T-cell (primary cell): ENCODE measurements at regions not wholly inside any gene's neighbourhood (a gene's known extent, or its start where the extent isn't known, plus 50 kb on each side); places are given as distances from the start of the nearest gene placed in this dataset.

ENCODE experiments used
- ATAC-seq, 4 experiments: fragments of 200-7000 bp in 3 of 4; fragments of 150-1000 bp in 1 of 4; cut with Tn5 transposase; replicated peaks in 1 of 4; 1 replicate in 3 of 4; 2 replicates in 1 of 4; pipeline ENCODE4 v1.10.0; 2021; ENCODE audit warnings: moderate library complexity in 3 of 4, mild to moderate bottlenecking in 2 of 4, moderate number of reproducible peaks in 1 of 4
- CTCF ChIA-PET, 2 donors: fragments of 300-600 bp; sonication (Branson Sonifier 250); formaldehyde crosslinking; loops; one replicate each; lab custom pipeline; 2022; ENCODE audit warnings: antibody characterized with exemption in 2 of 2; lab: Charles Lee
- POLR2A ChIA-PET, 2 donors: fragments of 300-600 bp; sonication (Branson Sonifier 250); formaldehyde crosslinking; loops; one replicate each; lab custom pipeline; 2022; ENCODE audit warnings: antibody characterized with exemption in 2 of 2; lab: Charles Lee
- DNase-seq, 35 experiments: peaks; one replicate each; pipeline versions ENCODE4 v3.0.0 to v3.0.0-alpha.2; 2013 to 2023
- H3K27ac ChIP-seq: one replicate; pipeline ENCODE4 v1.5.1; 2013; ENCODE audit warnings: low read length
- H3K27me3 ChIP-seq, 2 experiments: replicated peaks in 1 of 2; 1 replicate in 1 of 2; 2 replicates in 1 of 2; pipeline versions ENCODE4 v1.6.1 to v1.7.0; 2013; ENCODE audit warnings: low read length in 1 of 2, mixed read lengths in 1 of 2; ENCODE audit not compliant: control insufficient read depth in 2 of 2, insufficient read depth in 2 of 2; ENCODE audit errors: extremely low read depth in 1 of 2
- H3K36me3 ChIP-seq, 2 donors: 1 replicate in 1 of 2; 2 replicates in 1 of 2; pipeline versions ENCODE4 v1.6.1 to v1.7.0; 2013; ENCODE audit warnings: low read length in 1 of 2; ENCODE audit not compliant: control insufficient read depth in 2 of 2, insufficient read depth in 1 of 2; ENCODE audit errors: extremely low read depth in 1 of 2
- H3K4me1 ChIP-seq, 2 experiments: 1 replicate in 1 of 2; 2 replicates in 1 of 2; pipeline versions ENCODE4 v1.6.1 to v1.7.0; 2013; ENCODE audit warnings: low read length in 2 of 2, mixed read lengths in 1 of 2; ENCODE audit not compliant: insufficient read depth in 2 of 2, control insufficient read depth in 1 of 2; ENCODE audit errors: extremely low read depth in 1 of 2
- H3K4me3 ChIP-seq, 2 donors: 1 replicate in 1 of 2; 2 replicates in 1 of 2; pipeline versions ENCODE4 v1.5.1 to v1.7.0; 2013; ENCODE audit warnings: mild to moderate bottlenecking in 2 of 2, low read length in 1 of 2, moderate library complexity in 1 of 2; ENCODE audit not compliant: control insufficient read depth in 1 of 2; ENCODE audit errors: extremely low read depth in 1 of 2
- H3K9me3 ChIP-seq: 2 replicates; pipeline ENCODE4 v1.7.0; 2013
- H3K27ac Mint-ChIP-seq, 2 donors: one replicate each; pipeline ENCODE4 v1.8.0; 2020 to 2021; ENCODE audit warnings: mild to moderate bottlenecking in 2 of 2, mixed read lengths in 2 of 2
- H3K27me3 Mint-ChIP-seq, 2 donors: one replicate each; pipeline ENCODE4 v1.8.0; 2021 to 2022; ENCODE audit warnings: mixed read lengths in 2 of 2
- H3K36me3 Mint-ChIP-seq: one replicate; pipeline ENCODE4 v1.8.0; 2021; ENCODE audit warnings: mixed read lengths
- H3K4me1 Mint-ChIP-seq, 3 donors: one replicate each; pipeline ENCODE4 v1.8.0; 2020 to 2022; ENCODE audit warnings: mixed read lengths in 3 of 3, mild to moderate bottlenecking in 1 of 3
- H3K4me3 Mint-ChIP-seq, 3 donors: one replicate each; pipeline ENCODE4 v1.8.0; 2020 to 2022; ENCODE audit warnings: mild to moderate bottlenecking in 3 of 3, mixed read lengths in 3 of 3, moderate library complexity in 3 of 3
- H3K9me3 Mint-ChIP-seq, 3 donors: one replicate each; pipeline ENCODE4 v1.8.0; 2020 to 2022; ENCODE audit warnings: mixed read lengths in 3 of 3
- WGBS: methylation state at CpG from one replicate; pipeline ENCODE4 v1.1.5; 2013; ENCODE audit warnings: missing lambda C conversion rate; ENCODE audit not compliant: insufficient coverage; 5-methylcytosine and 5-hydroxymethylcytosine counted together

GRCh38 chr3:66142079-66142478 lies 78.7 kb upstream of the SLC25A26 start:
- Mint-ChIP-seq H3K4me3 (no peak overlapping the region), H3K4me1 (no peaks in the 10 kb centered on the region), H3K36me3 (no peaks in the 10 kb centered on the region), H3K27ac (no peak overlapping the region), H3K9me3 (no peaks in the 10 kb centered on the region), H3K27me3 (peaks cover 0 to 18% of the 10 kb centered on the region in 2 donors)
- ChIA-PET CTCF (no interaction called here), POLR2A (no interaction called here)
- ATAC-seq (no peak), DNase-seq (no peak)
- no peaks in the 10 kb centered on the region for H3K36me3 ChIP-seq
- WGBS, result no CpG with 5 or more reads among the region's 1 CpG
- H3K27ac ChIP-seq, result no peak overlapping the region
- H3K9me3 ChIP-seq, result no peaks in the 10 kb centered on the region
- peaks cover 0 to 2% of the 10 kb centered on the region in 2 experiments for H3K27me3 ChIP-seq
- no peak overlapping the region for H3K4me3 ChIP-seq
- no peaks in the 10 kb centered on the region for H3K4me1 ChIP-seq

- 100% methylated on average over 1 of the region's 7 CpGs for WGBS
- Histone ChIP-seq H3K4me1 (no peaks in the 10 kb centered on the region), H3K9me3 (no peaks in the 10 kb centered on the region), H3K27me3 (peaks cover 0 to 2% of the 10 kb centered on the region in 2 experiments), H3K4me3 (no peak overlapping the region), H3K36me3 (no peaks in the 10 kb centered on the region), H3K27ac (no peak overlapping the region)
- Mint-ChIP-seq H3K27me3 (peaks cover 0 to 18% of the 10 kb centered on the region in 2 donors), H3K27ac (no peak overlapping the region), H3K9me3 (no peaks in the 10 kb centered on the region), H3K4me3 (no peak overlapping the region), H3K4me1 (no peaks in the 10 kb centered on the region), H3K36me3 (no peaks in the 10 kb centered on the region)
- ChIA-PET CTCF (no interaction called here), POLR2A (no interaction called here)
- DNase-seq (no peak), ATAC-seq (no peak)
Observed at GRCh38 chr3:66140743-66141372, 79.9 kb upstream of the SLC25A26 start.

- Mint-ChIP-seq H3K9me3 (no peaks in the 10 kb centered on the region), H3K27ac (no peak overlapping the region), H3K36me3 (no peaks in the 10 kb centered on the region), H3K27me3 (peaks cover 0 to 18% of the 10 kb centered on the region in 2 donors), H3K4me3 (no peak overlapping the region), H3K4me1 (no peaks in the 10 kb centered on the region)
- Histone ChIP-seq H3K4me3 (no peak overlapping the region), H3K4me1 (no peaks in the 10 kb centered on the region), H3K27ac (no peak overlapping the region), H3K9me3 (no peaks in the 10 kb centered on the region), H3K36me3 (no peaks in the 10 kb centered on the region), H3K27me3 (peaks cover 0 to 2% of the 10 kb centered on the region in 2 experiments)
- CTCF ChIA-PET, result no interaction called here
- 73% methylated on average over 1 of the region's 2 CpGs for WGBS
- POLR2A ChIA-PET, result no interaction called here
- no peak for DNase-seq
- ATAC-seq, result no peak
Observed at GRCh38 chr3:66140106-66140505, 80.7 kb upstream of the SLC25A26 start.

- H3K4me1 Mint-ChIP-seq, result no peaks in the 10 kb centered on the region
- H3K9me3 ChIP-seq, result no peaks in the 10 kb centered on the region
- no peak overlapping the region for H3K4me3 ChIP-seq
- no peaks in the 10 kb centered on the region for H3K36me3 Mint-ChIP-seq
- no peak overlapping the region for H3K4me3 Mint-ChIP-seq
- no peaks in the 10 kb centered on the region for H3K36me3 ChIP-seq
- CTCF ChIA-PET, result no interaction called here
- H3K27ac ChIP-seq, result no peak overlapping the region
- H3K27me3 ChIP-seq, result peaks cover 2 to 3% of the 10 kb centered on the region in 2 experiments
- DNase-seq, result no peak
- H3K4me1 ChIP-seq, result no peaks in the 10 kb centered on the region
- POLR2A ChIA-PET, result no interaction called here
- H3K27me3 Mint-ChIP-seq, result peaks cover 0 to 18% of the 10 kb centered on the region in 2 donors
- no peak for ATAC-seq
- H3K27ac Mint-ChIP-seq, result no peak overlapping the region
- no peaks in the 10 kb centered on the region for H3K9me3 Mint-ChIP-seq
- 60% methylated on average over 1 of the region's 5 CpGs for WGBS
Observed at GRCh38 chr3:66139415-66139814, 81.4 kb upstream of the SLC25A26 start.

GRCh38 chr3:66138336-66139313 lies 82.2 kb upstream of the SLC25A26 start:
- ATAC-seq, result no peak
- Mint-ChIP-seq H3K27me3 (peaks cover 0 to 18% of the 10 kb centered on the region in 2 donors), H3K9me3 (no peaks in the 10 kb centered on the region), H3K27ac (no peak overlapping the region), H3K4me3 (no peak overlapping the region), H3K4me1 (no peaks in the 10 kb centered on the region), H3K36me3 (no peaks in the 10 kb centered on the region)
- ChIA-PET POLR2A (no interaction called here), CTCF (interaction anchor here in 1 of 2 donors (0.6 kb wide), 1 partner anchor 16 kb away, joined by 3 read pairs; no protein-coding TSS in a partner anchor)
- no peak for DNase-seq
- no peaks in the 10 kb centered on the region for H3K36me3 ChIP-seq
- peaks cover 2 to 3% of the 10 kb centered on the region in 2 experiments for H3K27me3 ChIP-seq
- no peaks in the 10 kb centered on the region for H3K9me3 ChIP-seq
- no CpG with 5 or more reads among the region's 6 CpGs for WGBS
- no peaks in the 10 kb centered on the region for H3K4me1 ChIP-seq
- H3K27ac ChIP-seq, result no peak overlapping the region
- H3K4me3 ChIP-seq, result no peak overlapping the region

GRCh38 chr3:66136597-66136996 lies 84.2 kb upstream of the SLC25A26 start:
- Mint-ChIP-seq H3K27ac (no peak overlapping the region), H3K27me3 (peaks cover 0 to 10% of the 10 kb centered on the region in 2 donors), H3K9me3 (no peaks in the 10 kb centered on the region), H3K36me3 (no peaks in the 10 kb centered on the region), H3K4me3 (no peak overlapping the region), H3K4me1 (no peaks in the 10 kb centered on the region)
- DNase-seq (no peak), ATAC-seq (no peak)
- CTCF ChIA-PET, result interaction anchor here (0.6 to 0.7 kb wide), 4 partner anchors 12 to 686 kb away, joined by 3 to 4 read pairs (median 3); no protein-coding TSS in a partner anchor
- Histone ChIP-seq H3K27ac (no peak overlapping the region), H3K4me1 (no peaks in the 10 kb centered on the region), H3K9me3 (no peaks in the 10 kb centered on the region), H3K27me3 (peaks cover 2 to 3% of the 10 kb centered on the region in 2 experiments), H3K4me3 (no peak overlapping the region), H3K36me3 (no peaks in the 10 kb centered on the region)
- POLR2A ChIA-PET, result no interaction called here
- WGBS, result no CpG with 5 or more reads among the region's 1 CpG
